Lower leg skin (tissue), 3 donors: ENCODE measurements at regions not wholly inside any gene's neighbourhood (a gene's known extent, or its start where the extent isn't known, plus 50 kb on each side); places are given as distances from the start of the nearest gene placed in this dataset.

Experiments
- POLR2A ChIP-seq, 2 donors: fragments of 450-650 bp; IDR thresholded peaks; one replicate each; pipeline ENCODE4 v1.6.1; 2016 to 2017; ENCODE audit warnings: antibody characterized with exemption in 2 of 2, mild to moderate bottlenecking in 1 of 2, moderate library complexity in 1 of 2
- TF ChIP-seq, protein P1 (sequence below), 3 donors: fragments of 450-650 bp; IDR thresholded peaks; one replicate each; pipeline ENCODE4 v1.5.1; 2016; ENCODE audit warnings: antibody characterized with exemption in 3 of 3, mild to moderate bottlenecking in 3 of 3, moderate library complexity in 2 of 3

DNA sequence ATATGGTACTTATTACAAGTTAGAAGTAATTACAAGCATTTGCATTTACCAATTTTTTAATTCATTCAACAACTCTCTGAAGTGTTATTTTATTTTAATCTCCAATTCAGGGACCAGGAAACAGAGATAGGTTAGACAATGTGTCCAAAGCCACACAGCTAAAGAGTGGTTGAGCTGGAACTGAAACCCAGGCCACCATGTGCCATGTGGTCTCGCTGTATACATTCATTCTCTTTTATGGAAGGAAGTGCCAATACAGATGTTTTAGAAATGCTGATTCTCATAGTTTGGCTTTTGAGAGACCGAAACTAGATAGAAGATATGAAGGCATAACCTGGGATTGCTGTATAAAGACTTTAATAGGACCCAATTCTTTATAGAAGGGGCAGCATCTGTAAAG, 684.6 kb upstream of the ID2 start:
- no peak for TF ChIP-seq POLR2A (IDR thresholded peaks at IDR 0.05)
- TF ChIP-seq, protein P1, sequence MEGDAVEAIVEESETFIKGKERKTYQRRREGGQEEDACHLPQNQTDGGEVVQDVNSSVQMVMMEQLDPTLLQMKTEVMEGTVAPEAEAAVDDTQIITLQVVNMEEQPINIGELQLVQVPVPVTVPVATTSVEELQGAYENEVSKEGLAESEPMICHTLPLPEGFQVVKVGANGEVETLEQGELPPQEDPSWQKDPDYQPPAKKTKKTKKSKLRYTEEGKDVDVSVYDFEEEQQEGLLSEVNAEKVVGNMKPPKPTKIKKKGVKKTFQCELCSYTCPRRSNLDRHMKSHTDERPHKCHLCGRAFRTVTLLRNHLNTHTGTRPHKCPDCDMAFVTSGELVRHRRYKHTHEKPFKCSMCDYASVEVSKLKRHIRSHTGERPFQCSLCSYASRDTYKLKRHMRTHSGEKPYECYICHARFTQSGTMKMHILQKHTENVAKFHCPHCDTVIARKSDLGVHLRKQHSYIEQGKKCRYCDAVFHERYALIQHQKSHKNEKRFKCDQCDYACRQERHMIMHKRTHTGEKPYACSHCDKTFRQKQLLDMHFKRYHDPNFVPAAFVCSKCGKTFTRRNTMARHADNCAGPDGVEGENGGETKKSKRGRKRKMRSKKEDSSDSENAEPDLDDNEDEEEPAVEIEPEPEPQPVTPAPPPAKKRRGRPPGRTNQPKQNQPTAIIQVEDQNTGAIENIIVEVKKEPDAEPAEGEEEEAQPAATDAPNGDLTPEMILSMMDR (IDR thresholded peaks at IDR 0.05), result no peak
